Gastrocnemius medialis (tissue), 4 donors: ENCODE measurements at regions not wholly inside any gene's neighbourhood (a gene's known extent, or its start where the extent isn't known, plus 50 kb on each side); places are given as distances from the start of the nearest gene placed in this dataset.

ENCODE experiments used
- ATAC-seq, 2 donors: fragments of 150-250 bp; one replicate each; pipeline ENCODE4 v1.9.1; 2016
- DNase-seq, 2 donors: peaks; one replicate each; pipeline ENCODE4 v3.0.0-alpha.2; 2019
- H3K27ac ChIP-seq, 4 donors: fragments of 200-600 bp; sonication (generic); 1 replicate in 1 of 4; 2 replicates in 3 of 4; pipeline ENCODE4 v1.5.1; 2016 to 2018; ENCODE audit warnings: mild to moderate bottlenecking in 2 of 4, moderate library complexity in 1 of 4
- H3K27me3 ChIP-seq, 3 donors: fragments of 200-600 bp; sonication (generic) in 2 of 3; 1 replicate in 1 of 3; 2 replicates in 2 of 3; pipeline versions ENCODE4 v1.5.1 to v1.6.0; 2016 to 2019; ENCODE audit warnings: mild to moderate bottlenecking in 1 of 3, moderate library complexity in 1 of 3
- H3K36me3 ChIP-seq, 2 donors: fragments of 200-600 bp; sonication (generic) in 1 of 2; one replicate each; pipeline ENCODE4 v1.5.1; 2017 to 2018
- H3K4me1 ChIP-seq, 2 donors: fragments of 200-600 bp; sonication (generic) in 1 of 2; one replicate each; pipeline ENCODE4 v1.5.1; 2016 to 2017; ENCODE audit warnings: mild to moderate bottlenecking in 2 of 2
- H3K4me3 ChIP-seq, 4 donors: fragments of 200-600 bp; sonication (generic) in 3 of 4; 1 replicate in 1 of 4; 2 replicates in 3 of 4; pipeline ENCODE4 v1.5.1; 2016 to 2019; ENCODE audit warnings: mild to moderate bottlenecking in 2 of 4
- H3K9me3 ChIP-seq, 3 donors: fragments of 200-600 bp; sonication (generic) in 2 of 3; 1 replicate in 1 of 3; 2 replicates in 2 of 3; pipeline ENCODE4 v1.5.1; 2016 to 2019
- CTCF ChIP-seq, 5 experiments: fragments of 450-650 bp in 3 of 5; fragments of 200-600 bp in 2 of 5; sonication (generic) in 2 of 5; IDR thresholded peaks in 4 of 5; conservative IDR thresholded peaks in 1 of 5; 1 replicate in 4 of 5; 2 replicates in 1 of 5; pipeline ENCODE4 v1.5.1; 2016 to 2019; ENCODE audit warnings: antibody characterized with exemption in 5 of 5, mild to moderate bottlenecking in 3 of 5, moderate library complexity in 3 of 5
- POLR2A ChIP-seq, 2 donors: fragments of 450-650 bp; IDR thresholded peaks; one replicate each; pipeline ENCODE4 v1.6.1; 2017; ENCODE audit warnings: antibody characterized with exemption in 2 of 2, mild to moderate bottlenecking in 2 of 2, moderate library complexity in 2 of 2
- in situ Hi-C, 4 donors: fragments of 200-750 bp; cut with MboI; loops; one replicate each; pipeline versions ENCODE4 v1.15.0 to v1.8.0; 2017; ENCODE audit warnings: low sequenced_read_pairs in 4 of 4
- intact Hi-C: fragments of 100-400 bp; cut with DNase I; formaldehyde crosslinking; loops from one replicate; pipeline ENCODE4 v1.15.1; 2023; ENCODE audit warnings: low total_unique reads

GRCh38 chr2:215659650-215660049, 223.8 kb upstream of the FN1 start:
- Histone ChIP-seq H3K36me3 (no peaks in the 10 kb centered on the region), H3K9me3 (no peaks in the 10 kb centered on the region), H3K27ac (no peak overlapping the region), H3K27me3 (no peaks in the 10 kb centered on the region), H3K4me1 (no peaks in the 10 kb centered on the region), H3K4me3 (no peak overlapping the region)
- DNase-seq = no peak
- in situ Hi-C loops = no loop called here
- TF ChIP-seq POLR2A (IDR thresholded peaks at IDR 0.05) = no peak
- TF ChIP-seq CTCF (IDR thresholded peaks at IDR 0.05 in 4 of 5, conservative IDR thresholded peaks at IDR 0.05 in 1 of 5) = no peak
- intact Hi-C loops = no loop called here
- no peak for ATAC-seq

DNA sequence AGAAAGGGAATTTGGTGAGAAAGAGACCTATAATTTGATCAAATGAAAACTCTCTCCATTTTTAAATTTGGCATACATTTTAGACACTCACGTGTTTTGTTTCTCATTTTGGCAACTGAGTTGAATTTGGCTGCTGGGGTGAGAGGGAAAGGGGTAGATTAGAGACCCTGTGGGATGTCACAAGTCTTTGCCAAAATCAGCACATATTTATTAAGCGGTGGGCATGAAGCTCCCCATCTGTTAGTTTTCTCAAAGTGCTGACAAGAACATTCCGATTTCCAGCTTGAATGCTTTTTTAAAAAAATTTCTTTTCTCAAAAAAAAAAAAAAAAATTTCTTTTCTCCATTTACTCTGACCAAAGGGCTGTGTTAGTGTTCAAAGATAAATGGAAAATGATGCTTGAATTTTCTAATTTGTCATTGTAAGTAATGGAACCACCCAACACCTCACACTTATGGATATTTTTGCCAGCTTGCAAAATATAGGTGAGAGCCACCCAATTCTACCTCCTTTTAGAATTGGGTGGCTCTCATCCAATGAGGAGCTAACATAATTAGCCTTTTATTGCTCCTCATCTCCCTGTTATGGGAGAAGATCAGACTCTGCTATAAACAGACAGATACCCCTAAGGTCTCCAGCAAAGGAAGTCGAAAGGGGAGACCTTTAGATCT, 222.9 kb upstream of the FN1 start:
- Histone ChIP-seq H3K36me3 (no peaks in the 10 kb centered on the region), H3K9me3 (no peaks in the 10 kb centered on the region), H3K27me3 (no peaks in the 10 kb centered on the region), H3K27ac (no peak overlapping the region), H3K4me1 (no peaks in the 10 kb centered on the region), H3K4me3 (no peak overlapping the region)
- intact Hi-C loops = no loop called here
- DNase-seq (no peak), ATAC-seq (no peak)
- TF ChIP-seq CTCF (IDR thresholded peaks at IDR 0.05 in 4 of 5, conservative IDR thresholded peaks at IDR 0.05 in 1 of 5) (no peak), POLR2A (IDR thresholded peaks at IDR 0.05) (no peak)
- in situ Hi-C loops = no loop called here

DNA sequence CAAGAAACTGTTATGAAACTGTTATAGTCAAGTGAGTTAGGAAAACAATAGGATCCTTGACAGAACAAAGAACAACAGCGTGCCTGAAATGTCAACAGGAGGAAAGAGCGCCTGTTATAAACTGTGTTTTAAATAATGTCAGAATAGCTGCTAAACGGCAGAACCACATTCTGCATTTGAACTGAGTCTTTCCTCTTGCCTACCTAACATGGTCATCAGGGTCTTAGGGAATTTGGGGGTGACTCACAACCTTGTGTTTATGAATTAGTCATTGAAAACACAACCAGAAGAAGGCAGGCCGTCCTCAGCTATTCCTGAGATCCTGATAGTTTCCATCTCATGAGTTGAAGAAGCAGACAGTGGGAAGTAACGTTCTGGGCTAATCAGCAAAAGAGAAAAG, 222.0 kb upstream of the FN1 start:
- H3K9me3 ChIP-seq = no peaks in the 10 kb centered on the region
- H3K4me1 ChIP-seq = no peaks in the 10 kb centered on the region
- ATAC-seq = no peak
- H3K36me3 ChIP-seq = no peaks in the 10 kb centered on the region
- DNase-seq = no peak
- no peak overlapping the region for H3K27ac ChIP-seq
- H3K27me3 ChIP-seq = no peaks in the 10 kb centered on the region
- H3K4me3 ChIP-seq = no peak overlapping the region
- in situ Hi-C loops (no loop called here), intact Hi-C loops (no loop called here)
- TF ChIP-seq CTCF (IDR thresholded peaks at IDR 0.05 in 4 of 5, conservative IDR thresholded peaks at IDR 0.05 in 1 of 5) = no peak
- TF ChIP-seq POLR2A (IDR thresholded peaks at IDR 0.05) = no peak

DNA sequence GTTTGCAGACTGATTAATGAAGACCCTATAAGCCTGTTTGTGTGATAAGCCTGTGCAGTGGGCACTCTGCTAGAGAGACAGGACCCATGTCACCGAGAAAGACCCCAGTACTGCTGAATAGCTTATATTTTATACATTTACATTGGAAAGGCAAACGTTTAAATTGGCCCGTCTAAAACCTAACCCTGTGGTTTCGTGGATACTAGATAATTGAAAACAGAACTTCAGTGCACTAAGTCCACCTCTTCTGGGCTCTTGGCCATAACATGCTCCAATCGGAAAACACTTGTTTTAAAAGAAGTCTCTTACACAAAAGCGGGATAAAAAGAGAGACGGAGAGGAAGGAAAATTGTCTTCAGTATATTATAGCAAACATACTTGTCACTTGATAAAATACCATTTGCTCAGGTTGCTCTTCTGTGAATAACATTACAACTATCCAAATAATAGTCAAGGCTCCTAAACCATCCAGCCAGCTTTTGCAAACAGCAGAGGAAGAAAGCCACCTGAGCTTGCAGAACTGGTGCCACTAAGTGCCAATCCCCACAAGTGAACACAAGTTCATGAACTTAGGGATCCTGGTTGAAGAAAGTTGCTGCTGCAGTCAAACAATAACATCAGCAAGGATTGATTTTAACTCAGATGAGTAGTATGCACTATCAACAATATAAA, 218.4 kb upstream of the FN1 start:
- Histone ChIP-seq H3K4me3 (no peak overlapping the region), H3K4me1 (no peaks in the 10 kb centered on the region), H3K27me3 (no peaks in the 10 kb centered on the region), H3K27ac (no peak overlapping the region), H3K36me3 (no peaks in the 10 kb centered on the region), H3K9me3 (no peaks in the 10 kb centered on the region)
- TF ChIP-seq POLR2A (IDR thresholded peaks at IDR 0.05) (no peak), CTCF (IDR thresholded peaks at IDR 0.05 in 4 of 5, conservative IDR thresholded peaks at IDR 0.05 in 1 of 5) (no peak)
- no peak for ATAC-seq
- intact Hi-C loops (no loop called here), in situ Hi-C loops (no loop called here)
- no peak for DNase-seq
